HEK293 (cell line): ENCODE measurements at regions not wholly inside any gene's neighbourhood (a gene's known extent, or its start where the extent isn't known, plus 50 kb on each side); places are given as distances from the start of the nearest gene placed in this dataset.

Experiments
- ZNF211 ChIP-seq: fragments of 450-650 bp; formaldehyde crosslinking; IDR thresholded peaks from 2 replicates; pipeline ENCODE4 v1.5.1; 2016; ENCODE audit warnings: low read depth, missing biosample characterization, missing genetic modification characterization
- ZNF558 ChIP-seq: fragments of 450-650 bp; formaldehyde crosslinking; IDR thresholded peaks from 2 replicates; pipeline ENCODE4 v1.5.1; 2016; ENCODE audit warnings: missing biosample characterization, missing genetic modification characterization
- TF ChIP-seq, protein P1 (sequence below): fragments of 450-650 bp; formaldehyde crosslinking; IDR thresholded peaks from 2 replicates; pipeline ENCODE4 v1.5.1; 2016; ENCODE audit warnings: missing biosample characterization, missing genetic modification characterization

DNA sequence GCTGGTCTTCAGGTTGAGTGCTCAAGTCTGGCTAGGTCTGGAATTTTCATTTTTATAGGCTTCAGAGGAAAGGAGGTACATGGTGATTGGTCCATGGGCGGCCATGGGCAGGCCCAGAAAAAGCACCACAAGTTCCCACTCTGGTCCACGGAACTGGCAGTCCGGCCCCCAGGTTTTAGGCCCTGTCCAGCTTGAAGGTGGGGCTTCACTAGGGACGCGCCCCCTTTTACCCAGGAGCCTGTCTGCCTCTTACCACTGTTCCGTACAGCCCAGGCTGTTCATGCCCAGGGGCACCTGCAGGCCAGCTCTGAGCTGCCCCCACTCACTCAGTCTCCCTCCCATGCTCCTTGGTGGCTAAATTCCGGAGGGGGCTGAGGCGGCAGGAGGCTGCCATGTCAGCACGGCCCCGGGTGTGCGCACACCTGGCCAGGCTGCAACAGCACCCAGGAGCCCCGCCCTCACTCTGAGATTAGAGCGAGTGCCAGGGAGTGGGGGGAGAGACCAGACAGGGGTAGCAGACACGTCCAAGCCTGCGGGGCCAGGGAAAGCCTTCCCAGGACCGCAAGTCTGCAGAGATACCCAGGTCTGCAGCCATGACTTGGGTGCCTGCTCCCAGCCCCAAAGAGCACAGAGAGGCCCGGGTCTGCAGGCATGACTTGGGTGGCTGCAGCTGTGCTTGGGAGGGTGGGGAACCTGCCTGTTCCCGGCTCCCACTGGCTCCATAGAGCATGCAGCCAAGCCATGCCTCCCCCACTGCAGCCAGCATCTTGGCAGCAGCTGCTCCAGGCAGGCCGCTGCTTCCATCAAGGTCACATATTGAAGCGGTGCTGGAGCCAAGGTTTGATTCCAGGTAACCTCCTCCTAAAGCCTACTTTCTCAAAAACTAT lies 390.2 kb upstream of the SGCD start:
- TF ChIP-seq, protein P1, sequence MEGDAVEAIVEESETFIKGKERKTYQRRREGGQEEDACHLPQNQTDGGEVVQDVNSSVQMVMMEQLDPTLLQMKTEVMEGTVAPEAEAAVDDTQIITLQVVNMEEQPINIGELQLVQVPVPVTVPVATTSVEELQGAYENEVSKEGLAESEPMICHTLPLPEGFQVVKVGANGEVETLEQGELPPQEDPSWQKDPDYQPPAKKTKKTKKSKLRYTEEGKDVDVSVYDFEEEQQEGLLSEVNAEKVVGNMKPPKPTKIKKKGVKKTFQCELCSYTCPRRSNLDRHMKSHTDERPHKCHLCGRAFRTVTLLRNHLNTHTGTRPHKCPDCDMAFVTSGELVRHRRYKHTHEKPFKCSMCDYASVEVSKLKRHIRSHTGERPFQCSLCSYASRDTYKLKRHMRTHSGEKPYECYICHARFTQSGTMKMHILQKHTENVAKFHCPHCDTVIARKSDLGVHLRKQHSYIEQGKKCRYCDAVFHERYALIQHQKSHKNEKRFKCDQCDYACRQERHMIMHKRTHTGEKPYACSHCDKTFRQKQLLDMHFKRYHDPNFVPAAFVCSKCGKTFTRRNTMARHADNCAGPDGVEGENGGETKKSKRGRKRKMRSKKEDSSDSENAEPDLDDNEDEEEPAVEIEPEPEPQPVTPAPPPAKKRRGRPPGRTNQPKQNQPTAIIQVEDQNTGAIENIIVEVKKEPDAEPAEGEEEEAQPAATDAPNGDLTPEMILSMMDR = no peak
- TF ChIP-seq ZNF558 (tag by site-specific recombination) (no peak), ZNF211 (tag by site-specific recombination) (no peak)
